ENCODE measurements at regions not wholly inside any gene's neighbourhood (a gene's known extent, or its start where the extent isn't known, plus 50 kb on each side); places are given as distances from the start of the nearest gene placed in this dataset.

GRCh38 chr22:35195226-35195625, 62.1 kb upstream of the HMGXB4 start:
- Histone ChIP-seq H3K4me1 (replicated peaks in 1 of 2) (no peaks in the 10 kb centered on the region), H3K36me3 (replicated peaks in 1 of 2) (no peaks in the 10 kb centered on the region), H3K27ac (no peak overlapping the region), H3K27me3 (no peaks in the 10 kb centered on the region), H3K9me3 (replicated peaks in 1 of 3) (no peaks in the 10 kb centered on the region), H3K4me3 (no peak overlapping the region)
- no peak for DNase-seq
- intact Hi-C loops (cut with DNase I) = no loop called here
- TF ChIP-seq, protein P1, sequence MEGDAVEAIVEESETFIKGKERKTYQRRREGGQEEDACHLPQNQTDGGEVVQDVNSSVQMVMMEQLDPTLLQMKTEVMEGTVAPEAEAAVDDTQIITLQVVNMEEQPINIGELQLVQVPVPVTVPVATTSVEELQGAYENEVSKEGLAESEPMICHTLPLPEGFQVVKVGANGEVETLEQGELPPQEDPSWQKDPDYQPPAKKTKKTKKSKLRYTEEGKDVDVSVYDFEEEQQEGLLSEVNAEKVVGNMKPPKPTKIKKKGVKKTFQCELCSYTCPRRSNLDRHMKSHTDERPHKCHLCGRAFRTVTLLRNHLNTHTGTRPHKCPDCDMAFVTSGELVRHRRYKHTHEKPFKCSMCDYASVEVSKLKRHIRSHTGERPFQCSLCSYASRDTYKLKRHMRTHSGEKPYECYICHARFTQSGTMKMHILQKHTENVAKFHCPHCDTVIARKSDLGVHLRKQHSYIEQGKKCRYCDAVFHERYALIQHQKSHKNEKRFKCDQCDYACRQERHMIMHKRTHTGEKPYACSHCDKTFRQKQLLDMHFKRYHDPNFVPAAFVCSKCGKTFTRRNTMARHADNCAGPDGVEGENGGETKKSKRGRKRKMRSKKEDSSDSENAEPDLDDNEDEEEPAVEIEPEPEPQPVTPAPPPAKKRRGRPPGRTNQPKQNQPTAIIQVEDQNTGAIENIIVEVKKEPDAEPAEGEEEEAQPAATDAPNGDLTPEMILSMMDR (IDR thresholded peaks at IDR 0.05) = no peak
- no peak for TF ChIP-seq POLR2A (IDR thresholded peaks at IDR 0.05)
- WGBS, 4 donors = 68 to 75% (median 72%) methylated on average over 15 of the region's 15 CpGs

DNA sequence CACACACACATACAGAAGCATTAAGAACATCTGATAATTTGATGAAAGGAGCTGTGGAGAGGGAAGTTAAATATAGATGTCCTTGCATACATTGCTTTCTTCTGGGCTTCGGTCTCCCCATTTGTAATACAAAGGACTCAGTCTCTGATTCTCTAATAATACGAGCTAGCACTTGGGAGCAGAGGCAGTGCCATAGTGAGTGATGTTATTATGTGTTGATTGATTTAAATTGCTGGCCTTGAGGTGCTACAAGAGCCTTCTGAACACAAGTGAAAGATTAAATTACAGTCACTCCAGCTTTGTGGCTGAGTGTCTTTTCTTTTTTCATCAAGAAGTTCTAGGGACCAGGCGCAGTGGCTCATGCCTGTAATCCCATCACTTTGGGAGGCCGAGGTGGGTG, 61.5 kb upstream of the HMGXB4 start:
- Histone ChIP-seq H3K4me1 (replicated peaks in 1 of 2) (no peaks in the 10 kb centered on the region), H3K27ac (no peak overlapping the region), H3K9me3 (replicated peaks in 1 of 3) (no peaks in the 10 kb centered on the region), H3K4me3 (no peak overlapping the region), H3K27me3 (no peaks in the 10 kb centered on the region), H3K36me3 (replicated peaks in 1 of 2) (no peaks in the 10 kb centered on the region)
- TF ChIP-seq, protein P1 (IDR thresholded peaks at IDR 0.05) = no peak
- no peak for TF ChIP-seq POLR2A (IDR thresholded peaks at IDR 0.05)
- 59 to 76% (median 64%) methylated on average over 4 of the region's 4 CpGs for WGBS, 4 donors
- no peak for DNase-seq
- intact Hi-C loops (cut with DNase I) = no loop called here

GRCh38 chr22:35197071-35197470, 60.2 kb upstream of the HMGXB4 start:
- no peaks in the 10 kb centered on the region for H3K4me1 ChIP-seq (replicated peaks in 1 of 2)
- H3K4me3 ChIP-seq = no peak overlapping the region
- intact Hi-C loops (cut with DNase I) = no loop called here
- no peak overlapping the region for H3K27ac ChIP-seq
- TF ChIP-seq, protein P1 (IDR thresholded peaks at IDR 0.05) = no peak
- no peak for TF ChIP-seq POLR2A (IDR thresholded peaks at IDR 0.05)
- no peaks in the 10 kb centered on the region for H3K36me3 ChIP-seq (replicated peaks in 1 of 2)
- no peak for DNase-seq
- WGBS, 4 donors = 47 to 69% (median 54%) methylated on average over 4 of the region's 4 CpGs
- no peaks in the 10 kb centered on the region for H3K9me3 ChIP-seq (replicated peaks in 1 of 3)
- H3K27me3 ChIP-seq = no peaks in the 10 kb centered on the region

GRCh38 chr22:35197886-35198285, 59.4 kb upstream of the HMGXB4 start:
- intact Hi-C loops (cut with DNase I) = no loop called here
- DNase-seq = no peak
- 46 to 65% (median 54%) methylated on average over 3 of the region's 3 CpGs for WGBS, 4 donors
- Histone ChIP-seq H3K4me3 (no peak overlapping the region), H3K4me1 (replicated peaks in 1 of 2) (no peaks in the 10 kb centered on the region), H3K36me3 (replicated peaks in 1 of 2) (no peaks in the 10 kb centered on the region), H3K9me3 (replicated peaks in 1 of 3) (no peaks in the 10 kb centered on the region), H3K27ac (no peak overlapping the region), H3K27me3 (no peaks in the 10 kb centered on the region)
- no peak for TF ChIP-seq POLR2A (IDR thresholded peaks at IDR 0.05)
- TF ChIP-seq, protein P1 (IDR thresholded peaks at IDR 0.05) = no peak
